OCI-LY7 (cell line): ENCODE measurements at regions not wholly inside any gene's neighbourhood (a gene's known extent, or its start where the extent isn't known, plus 50 kb on each side); places are given as distances from the start of the nearest gene placed in this dataset.

ENCODE experiments used
- BruUV-seq: library from RNA; stranded (reverse); fragments of 400-500 nt; replicated peaks from 2 replicates; lab custom pipeline; 2021; lab: Mats Ljungman, UMichigan
- CTCF ChIA-PET: fragments of 300-600 bp; sonication (Branson Sonifier 250); formaldehyde crosslinking; loops from one replicate; lab custom pipeline; 2022; ENCODE audit warnings: antibody characterized with exemption; ENCODE audit not compliant: unreplicated experiment; lab: Charles Lee
- POLR2A ChIA-PET: fragments of 300-600 bp; sonication (Branson Sonifier 250); formaldehyde crosslinking; loops from one replicate; lab custom pipeline; 2022; ENCODE audit warnings: antibody characterized with exemption; lab: Charles Lee
- DNase-seq: peaks from one replicate; pipeline ENCODE4 v3.0.0-alpha.2; 2015; ENCODE audit warnings: low spot score
- H2AFZ ChIP-seq: fragments of 200-600 bp; sonication (generic), shearing (Covaris generic); 2 replicates; pipeline ENCODE4 v1.6.1; 2014; ENCODE audit warnings: mild to moderate bottlenecking, antibody characterized with exemption, low read length, moderate library complexity
- H3K27ac ChIP-seq: fragments of 200-600 bp; sonication (generic); 2 replicates; pipeline ENCODE4 v1.5.1; 2014; ENCODE audit warnings: mixed run types, low read depth, mild to moderate bottlenecking, moderate library complexity, low read length, inconsistent platforms; ENCODE audit not compliant: poor library complexity, severe bottlenecking
- H3K36me3 ChIP-seq: fragments of 200-600 bp; sonication (generic); 2 replicates; pipeline ENCODE4 v1.6.1; 2014; ENCODE audit warnings: mild to moderate bottlenecking, antibody characterized with exemption, low read length, moderate library complexity, mixed read lengths; ENCODE audit not compliant: insufficient read depth
- H3K4me1 ChIP-seq: fragments of 200-600 bp; sonication (generic); 2 replicates; pipeline ENCODE4 v1.5.1; 2014; ENCODE audit warnings: mild to moderate bottlenecking, low read length; ENCODE audit not compliant: insufficient read depth, poor library complexity, severe bottlenecking
- H3K4me2 ChIP-seq: fragments of 200-600 bp; sonication (generic); 2 replicates; pipeline ENCODE4 v1.6.1; 2014; ENCODE audit warnings: mild to moderate bottlenecking, low read length
- H3K4me3 ChIP-seq: fragments of 200-600 bp; sonication (generic); 2 replicates; pipeline ENCODE4 v1.5.1; 2014; ENCODE audit warnings: mild to moderate bottlenecking, low read depth, low read length; ENCODE audit not compliant: poor library complexity, severe bottlenecking
- H3K79me2 ChIP-seq: fragments of 200-600 bp; sonication (generic); 2 replicates; pipeline ENCODE4 v1.6.1; 2016; ENCODE audit warnings: low read depth, mild to moderate bottlenecking, low read length, moderate library complexity, mixed read lengths; ENCODE audit not compliant: insufficient read depth
- H3K9me2 ChIP-seq: fragments of 200-600 bp; sonication (generic); 2 replicates; pipeline ENCODE4 v1.6.1; 2016; ENCODE audit warnings: mild to moderate bottlenecking, low read length, mixed read lengths; ENCODE audit not compliant: insufficient read depth
- H3K9me3 ChIP-seq: fragments of 200-600 bp; sonication (generic); 2 replicates; pipeline ENCODE4 v1.6.1; 2014; ENCODE audit warnings: mild to moderate bottlenecking, mixed run types, low read length, mixed read lengths
- H4K20me1 ChIP-seq: fragments of 200-600 bp; sonication (generic); 2 replicates; pipeline ENCODE4 v1.6.1; 2014; ENCODE audit warnings: mild to moderate bottlenecking, antibody characterized with exemption, low read length, moderate library complexity, mixed read lengths; ENCODE audit not compliant: insufficient read depth
- EZH2phosphoT487 ChIP-seq: fragments of 200-600 bp; sonication (generic); IDR thresholded peaks from 2 replicates; pipeline ENCODE4 v1.6.1; 2018; ENCODE audit warnings: low read depth, borderline replicate concordance, mild to moderate bottlenecking, mixed run types, antibody characterized with exemption, low read length, moderate library complexity, mixed read lengths
- intact Hi-C: fragments of 100-400 bp; cut with micrococcal nuclease; formaldehyde crosslinking; loops from one replicate; pipeline ENCODE4 v1.10.0; 2022; ENCODE audit not compliant: unreplicated experiment
- TF ChIP-seq, protein P1 (sequence below): fragments of 200-600 bp; sonication (generic); conservative IDR thresholded peaks from 2 replicates; pipeline ENCODE4 v1.5.1; 2014; ENCODE audit warnings: mild to moderate bottlenecking, antibody characterized with exemption, low read length, moderate library complexity, mixed read lengths

- BruUV-seq, result no TSS peak
- no peaks in the 10 kb centered on the region for H4K20me1 ChIP-seq
- no peak overlapping the region for H3K4me2 ChIP-seq
- H2AFZ ChIP-seq, result no peak overlapping the region
- intact Hi-C loops, result no loop called here
- TF ChIP-seq, protein P1, sequence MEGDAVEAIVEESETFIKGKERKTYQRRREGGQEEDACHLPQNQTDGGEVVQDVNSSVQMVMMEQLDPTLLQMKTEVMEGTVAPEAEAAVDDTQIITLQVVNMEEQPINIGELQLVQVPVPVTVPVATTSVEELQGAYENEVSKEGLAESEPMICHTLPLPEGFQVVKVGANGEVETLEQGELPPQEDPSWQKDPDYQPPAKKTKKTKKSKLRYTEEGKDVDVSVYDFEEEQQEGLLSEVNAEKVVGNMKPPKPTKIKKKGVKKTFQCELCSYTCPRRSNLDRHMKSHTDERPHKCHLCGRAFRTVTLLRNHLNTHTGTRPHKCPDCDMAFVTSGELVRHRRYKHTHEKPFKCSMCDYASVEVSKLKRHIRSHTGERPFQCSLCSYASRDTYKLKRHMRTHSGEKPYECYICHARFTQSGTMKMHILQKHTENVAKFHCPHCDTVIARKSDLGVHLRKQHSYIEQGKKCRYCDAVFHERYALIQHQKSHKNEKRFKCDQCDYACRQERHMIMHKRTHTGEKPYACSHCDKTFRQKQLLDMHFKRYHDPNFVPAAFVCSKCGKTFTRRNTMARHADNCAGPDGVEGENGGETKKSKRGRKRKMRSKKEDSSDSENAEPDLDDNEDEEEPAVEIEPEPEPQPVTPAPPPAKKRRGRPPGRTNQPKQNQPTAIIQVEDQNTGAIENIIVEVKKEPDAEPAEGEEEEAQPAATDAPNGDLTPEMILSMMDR, result no peak
- no peak for TF ChIP-seq EZH2phosphoT487
- H3K4me1 ChIP-seq, result peaks cover 5% of the 10 kb centered on the region
- CTCF ChIA-PET, result no interaction called here
- H3K79me2 ChIP-seq, result no peaks in the 10 kb centered on the region
- no peaks in the 10 kb centered on the region for H3K36me3 ChIP-seq
- no peak for DNase-seq
- H3K9me2 ChIP-seq, result no peaks in the 10 kb centered on the region
- H3K4me3 ChIP-seq, result no peak overlapping the region
- H3K27ac ChIP-seq, result no peak overlapping the region
- POLR2A ChIA-PET, result interaction anchor here (0.6 to 0.9 kb wide), 4 partner anchors 9 to 517 kb away, joined by 3 to 4 read pairs (median 3); no protein-coding TSS in a partner anchor
- no peaks in the 10 kb centered on the region for H3K9me3 ChIP-seq
Measured at GRCh38 chr1:89460325-89460724, 64.3 kb upstream of the LRRC8B start.

- Histone ChIP-seq H3K4me2 (no peak overlapping the region), H2AFZ (no peak overlapping the region), H3K27ac (no peak overlapping the region), H3K79me2 (no peaks in the 10 kb centered on the region), H3K9me2 (no peaks in the 10 kb centered on the region), H3K4me1 (peaks cover under 1% of the 10 kb centered on the region), H3K9me3 (no peaks in the 10 kb centered on the region), H3K4me3 (no peak overlapping the region), H4K20me1 (no peaks in the 10 kb centered on the region), H3K36me3 (no peaks in the 10 kb centered on the region)
- DNase-seq, result no peak
- no peak for TF ChIP-seq EZH2phosphoT487
- TF ChIP-seq, protein P1, result no peak
- intact Hi-C loops, result no loop called here
- CTCF ChIA-PET, result no interaction called here
- POLR2A ChIA-PET, result no interaction called here
- BruUV-seq, result no TSS peak
Measured at GRCh38 chr1:89462250-89462649, 62.4 kb upstream of the LRRC8B start.

DNA sequence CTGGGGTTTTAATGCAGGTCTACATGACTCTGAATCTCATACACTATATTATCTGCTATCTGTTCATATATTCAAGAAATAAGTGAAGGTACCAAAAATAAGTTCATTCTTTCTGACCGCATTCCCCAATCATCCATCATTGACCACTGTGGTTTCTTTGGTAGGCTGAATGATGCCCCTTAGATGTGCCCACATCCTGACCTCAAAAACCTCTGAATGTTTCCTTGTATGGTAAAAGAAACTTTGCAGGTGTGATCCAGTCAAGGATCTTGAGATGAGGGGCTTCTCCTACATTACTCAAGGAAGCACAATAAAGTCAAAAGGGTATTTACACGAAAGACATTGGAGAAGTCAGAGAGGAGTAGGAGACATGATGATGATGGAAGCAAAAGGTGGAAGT lies 60.6 kb upstream of the LRRC8B start:
- no peaks in the 10 kb centered on the region for H3K4me1 ChIP-seq
- no peaks in the 10 kb centered on the region for H3K79me2 ChIP-seq
- BruUV-seq, result no TSS peak
- no peaks in the 10 kb centered on the region for H3K9me3 ChIP-seq
- no peaks in the 10 kb centered on the region for H3K36me3 ChIP-seq
- no peak for TF ChIP-seq EZH2phosphoT487
- TF ChIP-seq, protein P1, result no peak
- ChIA-PET CTCF (no interaction called here), POLR2A (interaction anchor here (0.5 to 0.8 kb wide), 2 partner anchors 13 to 355 kb away, joined by 3 to 4 read pairs; no protein-coding TSS in a partner anchor)
- DNase-seq, result no peak
- H4K20me1 ChIP-seq, result no peaks in the 10 kb centered on the region
- H3K4me3 ChIP-seq, result no peak overlapping the region
- intact Hi-C loops, result no loop called here
- no peak overlapping the region for H3K4me2 ChIP-seq
- no peak overlapping the region for H2AFZ ChIP-seq
- H3K27ac ChIP-seq, result no peak overlapping the region
- no peaks in the 10 kb centered on the region for H3K9me2 ChIP-seq
